ENCODE measurements at regions not wholly inside any gene's neighbourhood (a gene's known extent, or its start where the extent isn't known, plus 50 kb on each side); places are given as distances from the start of the nearest gene placed in this dataset.

- ATAC-seq (ENCODE audit: low read depth) (no peak), DNase-seq (no peak)
- Histone ChIP-seq H3K4me1 (ENCODE audit: control insufficient read depth in 2 of 2, insufficient read depth in 2 of 2, low read length in 2 of 2) (no peaks in the 10 kb centered on the region), H3K9ac (ENCODE audit: low read length) (no peak overlapping the region), H3K4me3 (ENCODE audit: control extremely low read depth in 1 of 5, extremely low read depth in 1 of 5, insufficient read depth in 1 of 5, low read depth in 2 of 5, low read length in 4 of 5) (no peak overlapping the region), H3K4me2 (replicated peaks; ENCODE audit: low read depth, low read length, poor library complexity, severe bottlenecking) (no peak overlapping the region), H3K27ac (ENCODE audit: low read length in 2 of 2) (no peak overlapping the region), H3K27me3 (replicated peaks in 1 of 4; ENCODE audit: control extremely low read depth in 1 of 4, control insufficient read depth in 3 of 4, insufficient read depth in 4 of 4, low read length in 3 of 4) (no peaks in the 10 kb centered on the region), H3K9me3 (ENCODE audit: control extremely low read depth in 1 of 3, control insufficient read depth in 2 of 3, insufficient read depth in 1 of 3, low read length in 2 of 3) (no peaks in the 10 kb centered on the region), H3K79me2 (ENCODE audit: control insufficient read depth, insufficient read depth, low read length) (no peaks in the 10 kb centered on the region), H3K36me3 (replicated peaks in 1 of 2; ENCODE audit: control extremely low read depth in 1 of 2, control insufficient read depth in 1 of 2, extremely low read depth in 1 of 2, insufficient read depth in 2 of 2, low read length in 1 of 2) (no peaks in the 10 kb centered on the region), H2AFZ (ENCODE audit: insufficient read depth, low read depth, low read length, poor library complexity, severe bottlenecking) (no peak overlapping the region), H4K20me1 (ENCODE audit: control insufficient read depth, insufficient read depth, low read length, poor library complexity, severe bottlenecking) (no peaks in the 10 kb centered on the region)
- H3K27me3 Mint-ChIP-seq, result no peaks in the 10 kb centered on the region
- no peak overlapping the region for H3K27ac Mint-ChIP-seq
- ChIA-PET CTCF (no interaction called here), POLR2A (no interaction called here)
- H3K4me1 Mint-ChIP-seq, result no peaks in the 10 kb centered on the region
- no peak overlapping the region for H3K4me3 Mint-ChIP-seq
- intact Hi-C loops (cut with micrococcal nuclease), result no loop called here
- peaks cover 4% of the 10 kb centered on the region for H3K9me3 Mint-ChIP-seq (ENCODE audit: insufficient read depth)
- TF ChIP-seq EZH2 (IDR thresholded peaks at IDR 0.05; ENCODE audit: borderline replicate concordance, insufficient read depth, low read depth, low read length, poor library complexity, severe bottlenecking), result no peak
- TF ChIP-seq CTCF (IDR thresholded peaks at IDR 0.05), result no peak
Observed at GRCh38 chr4:65021737-65022136, 612.5 kb upstream of the TECRL start.

GRCh38 chr4:65021149-65021548, 611.9 kb upstream of the TECRL start:
- H3K4me3 Mint-ChIP-seq, result no peak overlapping the region
- H3K4me1 Mint-ChIP-seq, result no peaks in the 10 kb centered on the region
- no peak overlapping the region for H3K27ac Mint-ChIP-seq
- Histone ChIP-seq H3K79me2 (ENCODE audit: control insufficient read depth, insufficient read depth, low read length) (no peaks in the 10 kb centered on the region), H3K36me3 (replicated peaks in 1 of 2; ENCODE audit: control extremely low read depth in 1 of 2, control insufficient read depth in 1 of 2, extremely low read depth in 1 of 2, insufficient read depth in 2 of 2, low read length in 1 of 2) (no peaks in the 10 kb centered on the region), H2AFZ (ENCODE audit: insufficient read depth, low read depth, low read length, poor library complexity, severe bottlenecking) (no peak overlapping the region), H4K20me1 (ENCODE audit: control insufficient read depth, insufficient read depth, low read length, poor library complexity, severe bottlenecking) (no peaks in the 10 kb centered on the region), H3K4me3 (ENCODE audit: control extremely low read depth in 1 of 5, extremely low read depth in 1 of 5, insufficient read depth in 1 of 5, low read depth in 2 of 5, low read length in 4 of 5) (no peak overlapping the region), H3K9me3 (ENCODE audit: control extremely low read depth in 1 of 3, control insufficient read depth in 2 of 3, insufficient read depth in 1 of 3, low read length in 2 of 3) (no peaks in the 10 kb centered on the region), H3K4me1 (ENCODE audit: control insufficient read depth in 2 of 2, insufficient read depth in 2 of 2, low read length in 2 of 2) (no peaks in the 10 kb centered on the region), H3K9ac (ENCODE audit: low read length) (no peak overlapping the region), H3K4me2 (replicated peaks; ENCODE audit: low read depth, low read length, poor library complexity, severe bottlenecking) (no peak overlapping the region), H3K27ac (ENCODE audit: low read length in 2 of 2) (no peak overlapping the region), H3K27me3 (replicated peaks in 1 of 4; ENCODE audit: control extremely low read depth in 1 of 4, control insufficient read depth in 3 of 4, insufficient read depth in 4 of 4, low read length in 3 of 4) (no peaks in the 10 kb centered on the region)
- H3K9me3 Mint-ChIP-seq (ENCODE audit: insufficient read depth), result peaks cover 4% of the 10 kb centered on the region
- TF ChIP-seq EZH2 (IDR thresholded peaks at IDR 0.05; ENCODE audit: borderline replicate concordance, insufficient read depth, low read depth, low read length, poor library complexity, severe bottlenecking) (no peak), CTCF (IDR thresholded peaks at IDR 0.05) (no peak)
- intact Hi-C loops (cut with micrococcal nuclease), result no loop called here
- ATAC-seq (ENCODE audit: low read depth), result no peak
- DNase-seq, result no peak
- ChIA-PET POLR2A (no interaction called here), CTCF (no interaction called here)
- no peaks in the 10 kb centered on the region for H3K27me3 Mint-ChIP-seq
- WGBS (ENCODE audit: insufficient coverage), result 0% methylated on average over 1 of the region's 2 CpGs

Data from B cell (primary cell).